M059J (cell line): ENCODE measurements at regions not wholly inside any gene's neighbourhood (a gene's known extent, or its start where the extent isn't known, plus 50 kb on each side); places are given as distances from the start of the nearest gene placed in this dataset.
"Not testable (repeated sequence)": the region's sequence is repeated elsewhere in the genome, so short reads cannot be mapped to it uniquely, and the experiment has no call there.

Source experiments
- DNase-seq: peaks from one replicate; pipeline ENCODE4 v3.0.0-alpha.2; 2012; ENCODE audit warnings: low read depth

- no peak for DNase-seq
These were observed 579.4 kb upstream of the LRATD1 start for GRCh38 chr2:14053105-14053504.

DNA sequence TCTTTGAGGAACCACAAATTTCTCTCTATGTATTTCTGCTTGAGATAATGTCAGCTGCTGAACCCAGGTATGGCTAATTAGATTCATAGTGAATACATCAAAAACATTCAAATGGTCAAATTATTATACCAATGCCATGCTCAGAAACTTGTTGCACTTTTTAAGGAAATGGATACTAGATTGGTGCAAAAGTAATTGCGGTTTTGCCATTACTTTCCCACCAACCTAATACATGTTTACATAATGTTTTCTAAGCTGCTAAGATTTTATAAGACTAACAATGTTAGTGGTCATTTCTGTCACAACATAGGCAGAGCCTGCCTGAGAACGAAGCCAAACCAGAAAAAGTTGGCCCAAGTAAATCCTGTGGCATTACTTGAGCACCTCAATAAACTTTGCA lies 568.2 kb upstream of the LRATD1 start:
- DNase-seq, result no peak

DNA sequence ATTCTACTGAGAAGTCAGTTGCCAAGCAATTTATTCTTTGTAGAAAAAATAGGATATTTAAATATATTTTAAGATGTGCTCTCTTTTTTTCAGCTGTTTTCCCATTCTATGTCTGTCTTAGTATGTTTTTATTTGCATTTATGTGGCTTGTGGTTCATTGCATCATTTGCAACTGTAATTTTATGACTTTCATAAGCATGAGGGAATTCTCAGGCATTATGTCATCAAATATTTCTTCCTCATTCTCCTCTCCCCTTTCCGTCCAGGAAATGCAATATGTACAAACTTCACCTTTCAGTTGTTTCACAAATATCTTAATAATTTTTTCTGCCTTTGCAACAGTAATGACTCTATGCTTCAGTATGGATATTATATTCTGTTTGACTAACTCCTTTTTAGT lies 560.2 kb upstream of the LRATD1 start:
- DNase-seq, result no peak

DNA sequence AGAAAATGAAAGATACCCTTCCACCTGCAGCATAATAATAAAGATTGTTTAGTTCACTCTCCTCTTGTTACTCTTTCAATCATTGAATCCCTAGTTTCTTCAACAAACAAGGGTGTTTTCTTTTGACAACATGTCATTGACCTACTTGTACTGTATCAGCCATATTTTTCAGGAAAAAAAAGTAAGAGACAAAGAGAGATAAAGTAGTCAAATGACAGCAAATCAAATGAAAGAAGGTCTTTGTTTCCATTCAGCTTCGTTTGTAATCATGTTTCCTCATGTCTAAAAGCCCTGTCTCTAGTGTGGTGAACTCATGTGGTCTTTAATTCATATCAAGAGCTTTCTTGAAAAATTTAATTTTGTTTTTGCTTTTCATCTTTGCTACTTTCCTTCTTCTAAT lies 557.8 kb upstream of the LRATD1 start:
- no peak for DNase-seq

DNA sequence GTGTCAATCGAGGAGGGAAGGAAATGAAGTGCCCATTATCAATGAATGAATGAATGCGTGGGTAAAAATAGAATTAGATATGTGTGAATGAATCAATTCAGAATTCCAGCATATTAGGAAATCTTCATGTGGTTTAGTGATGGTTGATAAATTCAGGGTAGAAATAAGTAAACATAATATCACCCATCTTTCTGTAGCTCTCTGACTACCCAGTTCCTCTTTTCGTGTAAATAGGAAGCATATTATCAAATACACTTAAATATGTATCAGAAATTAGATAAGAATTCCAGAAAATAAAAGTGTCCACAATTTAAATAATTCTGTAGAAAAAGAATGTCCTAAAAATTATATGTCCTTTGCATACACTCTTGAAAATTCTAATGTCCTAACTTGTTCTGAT lies 552.9 kb upstream of the LRATD1 start:
- DNase-seq, result no peak

DNA sequence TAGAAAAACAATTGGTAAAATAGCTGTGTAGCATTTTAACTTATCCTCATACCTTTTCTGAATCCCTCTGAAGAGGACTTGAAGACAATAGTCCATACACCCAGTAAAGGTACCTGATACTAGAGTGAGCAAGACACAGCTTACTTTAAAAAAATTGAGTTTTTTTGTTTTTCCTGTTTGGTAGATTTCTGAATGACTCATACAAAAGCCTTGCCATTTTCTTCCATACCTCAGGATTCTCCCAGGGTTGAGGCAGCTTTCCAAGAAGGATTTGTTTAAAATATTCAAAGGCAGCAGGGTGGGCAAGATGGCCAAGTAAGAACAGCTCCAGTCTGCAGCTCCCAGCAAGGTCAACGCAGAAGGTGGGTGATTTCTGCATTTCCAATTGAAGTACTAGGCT lies 551.0 kb upstream of the LRATD1 start:
- no peak for DNase-seq

GRCh38 chr2:14082640-14083039 lies 549.9 kb upstream of the LRATD1 start:
- DNase-seq, result no peak

GRCh38 chr2:14094592-14094991 lies 537.9 kb upstream of the LRATD1 start:
- no peak for DNase-seq

GRCh38 chr2:14099101-14099500 lies 533.4 kb upstream of the LRATD1 start:
- DNase-seq, result not testable (repeated sequence)

DNA sequence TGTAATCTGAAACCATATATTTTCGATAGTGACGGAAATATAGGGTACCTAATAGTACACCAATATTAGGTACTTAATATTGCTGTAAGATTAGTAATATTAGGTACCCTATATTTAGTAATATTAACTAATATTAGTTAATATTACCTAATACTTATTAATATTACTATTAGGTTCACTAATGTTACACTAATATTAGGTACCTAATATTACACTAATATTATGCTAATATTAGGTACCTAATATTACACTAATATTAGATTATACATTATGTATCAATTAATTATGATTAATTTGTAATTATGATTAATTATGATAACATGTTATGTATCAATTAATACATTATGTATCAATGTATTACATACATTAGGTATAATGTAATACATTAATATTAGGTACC lies 518.2 kb upstream of the LRATD1 start:
- no peak for DNase-seq

GRCh38 chr2:14120376-14120775 lies 512.1 kb upstream of the LRATD1 start:
- no peak for DNase-seq

GRCh38 chr2:14123436-14124103 lies 508.9 kb upstream of the LRATD1 start:
- no peak for DNase-seq

DNA sequence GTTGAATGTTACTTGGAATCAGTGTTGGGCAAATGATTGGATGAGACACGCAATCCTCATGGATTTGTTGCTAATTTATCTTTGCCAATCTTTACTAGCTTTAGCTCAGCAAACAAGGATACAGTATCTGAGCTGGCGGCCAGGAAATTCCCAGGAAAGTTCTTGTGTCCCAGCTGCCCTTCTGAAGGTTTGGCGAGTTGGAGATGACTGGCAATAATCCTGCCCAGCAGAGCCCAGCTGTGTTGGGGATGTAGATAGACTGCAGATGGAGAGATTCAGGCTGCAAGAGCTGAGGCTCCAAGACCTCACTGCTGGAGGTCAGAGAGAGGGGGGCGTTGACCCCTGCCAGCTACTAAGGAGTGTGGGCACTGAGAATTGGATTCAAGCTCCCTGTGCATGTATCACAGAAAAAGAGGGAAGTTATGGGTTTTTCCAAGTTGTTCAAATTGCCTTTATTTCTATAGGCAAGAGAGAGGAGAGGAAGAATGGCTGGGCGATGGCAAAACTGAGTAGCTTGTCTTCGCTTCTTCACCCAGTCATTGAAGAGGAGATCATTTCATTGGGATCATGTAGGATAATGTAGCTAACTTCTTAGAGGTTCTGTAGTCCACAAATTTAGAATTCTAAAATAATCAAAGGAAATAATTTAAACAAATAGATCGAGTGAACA lies 506.8 kb upstream of the LRATD1 start:
- DNase-seq, result no peak

DNA sequence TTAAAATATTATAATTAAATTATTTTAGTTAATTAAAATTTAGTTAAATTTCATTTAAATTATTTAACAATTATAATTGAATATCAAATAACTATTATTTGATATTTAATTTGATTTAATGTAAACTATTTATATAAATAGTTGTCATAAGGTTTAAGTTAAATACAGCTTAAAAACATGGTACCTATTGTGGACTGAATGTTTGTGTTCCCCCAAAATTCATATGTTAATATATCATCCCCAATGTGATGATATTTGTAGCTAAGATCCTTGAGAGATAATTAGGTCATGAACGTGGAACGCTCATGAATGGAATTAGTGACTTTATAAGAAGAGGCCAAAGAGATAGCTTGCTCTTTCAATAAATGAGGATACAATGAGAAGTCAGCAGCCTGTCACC lies 505.7 kb upstream of the LRATD1 start:
- DNase-seq, result no peak

- no peak for DNase-seq
These were observed 504.8 kb upstream of the LRATD1 start for GRCh38 chr2:14127765-14128164.

GRCh38 chr2:14132386-14132785 lies 500.1 kb upstream of the LRATD1 start:
- no peak for DNase-seq

DNA sequence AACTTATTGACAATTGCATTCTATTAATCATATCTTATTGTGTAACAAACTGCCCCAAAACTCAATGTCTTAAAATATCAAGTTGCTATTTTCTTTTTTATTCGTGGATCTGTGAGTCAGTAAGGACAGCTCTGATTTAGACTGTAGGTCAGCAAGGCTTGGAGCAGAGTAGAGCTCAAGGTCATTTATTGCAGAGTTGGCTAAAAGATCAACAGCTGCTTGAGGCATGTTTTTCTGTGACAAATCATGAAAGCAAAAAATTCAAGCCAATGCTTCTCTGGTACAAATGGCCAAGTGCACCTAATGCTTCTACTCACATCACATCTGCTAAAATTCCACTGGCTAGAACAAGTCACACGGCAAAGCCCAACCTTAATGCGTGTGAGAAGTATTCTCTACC lies 497.7 kb upstream of the LRATD1 start:
- no peak for DNase-seq

DNA sequence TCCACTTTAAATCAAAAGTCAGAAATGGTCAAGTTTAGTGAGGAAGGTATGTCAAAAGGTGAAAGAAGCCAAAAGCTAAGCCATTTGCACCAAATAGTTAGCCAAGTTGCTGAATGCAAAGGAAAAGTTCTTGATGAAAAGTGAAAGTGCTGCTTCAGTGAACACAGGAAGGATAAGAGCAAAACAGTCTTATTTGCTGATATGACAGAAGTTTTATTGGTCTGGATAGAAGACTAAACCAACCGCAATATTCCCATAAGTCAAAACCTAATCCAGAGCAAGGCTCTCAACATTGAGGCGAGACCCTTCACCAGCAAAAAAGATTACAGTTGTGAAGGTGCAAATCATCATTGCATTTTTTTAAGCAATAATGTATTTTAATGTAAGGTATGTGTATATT lies 496.5 kb upstream of the LRATD1 start:
- DNase-seq, result no peak

- no peak for DNase-seq
These were observed 494.9 kb upstream of the LRATD1 start for GRCh38 chr2:14137643-14138042.

- no peak for DNase-seq
These were observed 492.4 kb upstream of the LRATD1 start for GRCh38 chr2:14140009-14140550.

DNA sequence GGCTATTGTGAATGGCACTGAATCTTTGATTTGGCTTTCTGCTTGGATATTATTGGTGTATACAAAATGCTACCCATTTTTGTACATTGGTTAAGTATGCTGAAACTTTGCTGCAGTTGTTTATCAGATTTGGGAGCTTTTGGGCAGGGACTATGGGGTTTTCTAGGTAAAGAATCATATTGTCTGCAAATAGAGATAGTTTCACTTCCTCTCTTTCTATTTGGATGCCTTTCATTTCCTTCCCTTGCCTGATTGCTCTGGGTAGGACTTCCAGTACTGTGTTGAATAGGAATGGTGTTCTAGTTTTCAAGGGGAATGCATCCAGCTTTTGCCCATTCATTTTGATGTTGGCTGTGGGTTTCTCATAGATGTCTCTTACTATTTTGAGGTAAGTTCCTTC lies 489.1 kb upstream of the LRATD1 start:
- no peak for DNase-seq

DNA sequence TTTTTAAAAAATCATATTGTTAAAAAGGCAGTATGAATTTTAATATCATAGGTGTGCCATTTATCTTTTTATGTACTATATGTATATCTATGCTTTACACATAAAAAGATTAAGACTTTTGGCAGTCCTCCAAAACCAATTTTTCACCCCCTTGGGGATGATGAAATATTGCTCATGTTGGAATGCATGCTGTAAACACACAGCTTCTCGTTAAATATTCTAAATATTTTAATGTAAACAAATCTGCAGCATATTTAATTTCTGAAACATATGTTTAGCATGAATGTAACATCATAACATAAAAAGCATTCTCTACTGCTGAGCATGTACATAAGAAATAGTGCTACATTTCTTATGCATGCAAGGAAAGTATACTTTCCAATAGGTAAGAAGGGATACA lies 484.3 kb upstream of the LRATD1 start:
- DNase-seq, result no peak

GRCh38 chr2:14157816-14158215 lies 474.7 kb upstream of the LRATD1 start:
- no peak for DNase-seq

DNA sequence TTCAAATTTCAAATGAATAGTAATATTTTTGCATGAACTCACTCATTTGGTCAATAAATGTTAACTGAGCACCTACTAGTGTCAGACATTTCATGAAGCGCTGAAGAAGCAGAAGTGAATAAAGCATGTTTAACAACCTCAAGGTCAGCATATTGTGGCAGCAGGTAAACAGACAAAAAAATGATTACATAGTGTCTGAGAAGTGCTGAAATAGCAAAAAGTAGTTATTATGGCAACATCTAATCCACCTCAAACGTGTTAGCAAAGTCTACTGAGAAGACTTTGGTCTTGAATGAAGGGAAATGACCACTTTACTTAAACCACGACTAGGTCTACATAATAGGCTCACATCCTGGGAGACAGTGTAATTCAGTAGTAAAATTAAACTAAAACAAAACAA lies 452.2 kb upstream of the LRATD1 start:
- DNase-seq, result no peak
